SW 1271 (cell line): ENCODE measurements at regions not wholly inside any gene's neighbourhood (a gene's known extent, or its start where the extent isn't known, plus 50 kb on each side); places are given as distances from the start of the nearest gene placed in this dataset.

ENCODE experiments used
- DNase-seq, 2 experiments: peaks; one replicate each; lab custom pipeline; 2025; lab: John Stamatoyannopoulos, UW

- no peak for DNase-seq
These were observed 257.5 kb downstream of the IPMK start for GRCh38 chr10:58010073-58010702.

DNA sequence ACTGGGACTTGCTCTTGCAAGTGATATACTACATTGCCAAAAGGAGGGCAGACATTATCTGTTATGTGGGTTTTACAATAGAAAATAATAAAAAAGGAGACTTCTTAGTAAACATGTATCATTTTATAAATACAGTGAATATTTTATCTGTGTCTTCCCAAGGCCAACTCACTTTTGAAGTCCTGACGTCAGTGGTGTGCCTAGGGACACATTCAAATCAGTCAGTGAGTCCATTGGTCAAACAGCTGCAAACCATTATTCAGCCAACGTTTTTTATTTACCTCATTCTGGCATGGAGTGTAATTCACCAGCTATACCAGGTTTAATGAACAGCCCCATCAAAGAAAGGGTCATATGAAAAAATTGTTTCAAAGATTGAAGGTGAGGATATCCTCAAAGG is 263.7 kb downstream of the IPMK start:
- no peak for DNase-seq

DNA sequence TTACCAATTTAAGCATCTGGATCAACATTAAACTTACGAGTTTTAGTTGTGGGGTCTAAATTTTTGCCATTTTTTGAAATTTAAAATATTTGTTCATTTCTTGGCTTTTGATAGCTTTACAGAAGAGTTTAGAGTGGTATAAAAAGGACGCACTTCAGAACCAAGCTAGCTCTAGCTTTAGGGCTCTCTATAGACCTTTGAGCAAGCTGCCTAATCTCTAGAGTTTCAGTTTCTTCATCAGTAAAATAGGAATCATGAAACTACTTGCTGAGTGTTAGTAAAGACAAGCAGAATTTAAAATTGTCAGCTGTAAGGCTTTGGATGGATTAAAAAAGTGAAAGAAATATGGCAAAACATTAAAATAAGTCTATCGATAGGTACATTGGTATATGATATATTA is 266.5 kb downstream of the IPMK start:
- DNase-seq: no peak

DNA sequence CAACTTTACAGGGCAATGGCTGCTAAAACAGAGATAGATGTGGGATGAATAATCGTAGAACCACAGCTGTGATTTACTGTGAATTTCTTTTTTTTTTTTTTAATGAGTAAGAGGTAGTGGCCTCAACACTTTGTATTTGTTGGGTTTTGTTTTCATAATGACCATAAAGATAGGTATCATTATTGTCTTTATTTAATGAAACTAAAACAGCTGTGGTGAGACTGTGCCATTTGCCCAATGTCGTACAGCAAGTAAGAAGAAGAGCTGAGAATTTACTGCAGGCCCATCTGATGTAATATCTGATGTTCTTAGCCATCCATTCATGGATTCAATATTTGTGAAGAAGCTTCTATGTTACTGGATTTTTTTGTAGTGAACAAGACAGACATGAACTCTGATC is 271.2 kb downstream of the IPMK start:
- DNase-seq: no peak

DNA sequence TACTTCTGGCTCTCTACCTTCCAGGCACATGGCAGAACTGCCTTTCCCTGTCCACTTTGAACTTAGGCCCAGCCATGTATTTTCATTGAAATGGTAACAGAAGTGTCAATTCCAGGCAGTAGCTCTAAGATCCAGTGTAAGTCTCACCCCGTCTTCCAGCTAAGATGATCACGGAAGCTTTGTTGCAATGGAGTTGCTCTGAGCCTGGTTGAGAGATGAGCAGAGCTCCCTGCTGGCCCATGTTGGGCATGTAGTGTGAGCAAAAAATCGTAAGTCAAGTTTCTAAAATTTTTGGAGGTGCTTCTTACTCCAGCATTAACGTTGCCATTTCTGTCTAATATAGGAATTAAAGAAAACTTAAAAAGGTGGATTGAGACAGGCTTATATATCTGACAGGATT is 274.4 kb downstream of the IPMK start:
- no peak for DNase-seq

DNA sequence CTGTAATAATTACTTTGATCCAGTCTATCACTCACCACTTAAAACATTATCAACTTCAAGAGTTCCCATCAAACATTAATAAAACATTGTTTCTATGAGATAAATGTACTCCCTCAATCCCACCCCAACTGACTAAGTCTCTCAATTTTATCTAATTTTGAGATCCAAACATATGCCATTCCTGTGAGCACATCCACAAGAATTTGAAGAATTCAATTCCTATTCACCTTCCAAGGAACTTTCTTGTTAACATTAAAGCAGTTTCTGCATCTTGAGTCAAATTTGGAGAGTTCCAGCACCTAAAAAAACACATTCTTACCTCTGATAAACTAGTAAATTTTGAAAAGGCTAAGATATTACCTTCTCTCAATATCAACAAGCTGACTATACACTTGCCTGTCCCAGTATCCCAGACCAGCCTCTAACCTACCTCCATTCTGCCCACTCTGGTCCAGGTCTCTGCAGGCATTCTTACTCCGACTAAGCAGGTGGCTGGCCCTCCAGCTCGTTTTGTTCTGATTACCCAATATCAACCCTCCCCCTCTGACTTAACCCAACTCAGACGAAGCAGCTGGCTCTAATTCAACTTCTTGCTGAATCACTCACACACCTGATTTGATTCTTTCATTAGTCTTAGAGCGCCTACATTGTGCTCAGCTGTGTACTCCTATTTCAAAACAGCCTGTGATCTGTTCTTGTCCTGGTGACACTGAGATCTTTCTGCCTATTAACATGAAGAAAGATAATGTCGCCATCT is 275.2 kb downstream of the IPMK start:
- peak in 1 of 2 experiments; percentile 29 for DNase-seq

- DNase-seq: no peak
These were observed 278.7 kb downstream of the IPMK start for GRCh38 chr10:57988964-57989363.

DNA sequence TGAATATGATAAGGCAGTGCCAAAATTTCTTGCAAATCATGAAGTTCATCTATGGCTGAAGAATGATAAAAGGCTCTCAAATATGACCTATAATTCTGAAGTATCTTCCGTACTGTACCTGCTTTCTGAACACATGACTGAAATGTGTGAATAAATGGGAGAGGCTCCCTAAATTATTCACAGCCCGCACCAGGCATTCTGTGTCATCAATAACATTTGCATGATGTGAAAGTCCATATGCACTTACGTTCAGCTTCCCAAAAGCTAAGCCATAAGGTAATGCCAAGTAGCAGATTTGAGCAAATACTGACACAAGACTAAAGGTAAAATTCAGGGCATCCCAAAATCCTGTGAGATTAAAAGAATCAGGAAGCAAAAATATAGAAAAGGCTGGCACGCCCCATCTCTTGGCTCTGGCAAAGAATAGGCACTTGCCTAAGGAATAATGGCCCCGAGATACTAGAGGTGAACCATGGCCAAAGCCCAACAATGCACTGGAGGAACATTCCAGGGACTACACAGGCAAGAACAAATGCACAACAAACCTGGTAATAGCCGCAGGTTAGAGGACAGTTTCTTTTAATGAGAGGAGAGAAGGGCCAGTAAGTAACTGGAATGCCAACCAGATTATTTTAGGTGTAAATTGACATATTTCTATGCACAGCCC is 280.5 kb downstream of the IPMK start:
- DNase-seq: no peak

DNA sequence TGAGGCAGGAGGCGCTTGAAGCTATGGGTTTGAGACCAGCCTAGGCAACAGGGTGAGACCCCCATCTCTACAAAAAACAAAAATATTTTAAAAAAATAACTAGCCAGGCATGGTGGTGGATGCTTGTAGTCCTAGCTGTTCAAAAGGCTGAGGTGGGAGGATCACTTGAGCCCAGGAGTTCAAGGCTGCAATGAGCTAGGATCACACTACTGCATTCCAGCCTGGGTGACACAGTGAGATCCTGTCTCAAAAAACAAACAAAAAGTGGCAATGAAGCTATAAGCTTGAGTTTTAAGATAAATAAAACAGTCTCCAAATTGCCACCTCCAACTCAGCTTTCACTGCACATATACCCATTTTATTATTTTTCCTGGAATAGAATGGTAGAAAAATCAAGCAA is 281.3 kb downstream of the IPMK start:
- DNase-seq: no peak

DNA sequence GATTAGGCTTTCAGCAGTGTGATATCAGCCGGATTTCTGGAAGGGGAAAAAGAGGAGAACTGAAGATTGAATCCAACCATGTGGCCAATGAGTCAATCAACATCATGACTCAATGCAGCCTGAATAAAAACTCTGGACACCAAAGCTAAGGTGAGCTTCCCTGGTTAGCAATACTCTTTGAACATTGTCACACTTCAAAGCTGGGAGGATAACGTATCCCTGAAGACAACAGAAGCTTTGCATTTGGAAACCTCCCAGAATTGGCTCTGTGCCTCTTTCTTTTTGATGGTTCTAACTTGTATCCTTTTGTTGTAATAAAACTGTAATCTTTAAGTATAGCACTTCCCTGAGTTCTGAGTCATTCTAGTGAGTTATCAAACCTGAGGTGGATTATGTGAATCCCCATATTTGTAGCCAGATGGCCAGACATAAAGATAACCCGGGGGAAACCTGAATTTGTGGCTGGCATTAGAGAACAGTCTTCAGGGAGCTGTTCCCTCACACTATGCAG is 284.4 kb downstream of the IPMK start:
- DNase-seq: no peak

GRCh38 chr10:57982091-57982490 is 285.6 kb downstream of the IPMK start:
- no peak for DNase-seq

GRCh38 chr10:57979956-57980355 is 287.7 kb downstream of the IPMK start:
- DNase-seq: no peak

GRCh38 chr10:57979491-57979890 is 288.2 kb downstream of the IPMK start:
- DNase-seq: no peak

- DNase-seq: no peak
These were observed 290.4 kb downstream of the IPMK start for GRCh38 chr10:57977262-57977661.

DNA sequence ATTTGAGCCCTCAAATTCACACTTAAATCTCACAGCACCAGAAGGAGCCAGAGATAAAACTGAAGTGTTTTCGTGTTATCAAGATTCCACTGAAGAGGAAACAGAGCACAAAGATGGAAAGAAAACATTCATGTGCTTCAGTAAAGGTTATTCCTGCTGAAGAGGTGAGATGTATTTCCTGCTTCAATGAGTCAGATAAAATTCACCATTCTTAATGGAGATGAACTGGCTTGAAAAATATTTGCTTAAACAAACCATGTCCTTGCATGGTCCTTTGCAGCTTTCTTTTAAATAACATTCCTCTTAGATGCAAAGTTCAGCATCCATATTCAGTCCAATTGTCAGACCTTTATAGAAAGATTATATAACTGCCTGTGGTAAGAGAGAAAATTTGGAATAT is 294.2 kb downstream of the IPMK start:
- peak in 1 of 2 experiments; percentile 1 for DNase-seq

- DNase-seq: no peak
These were observed 294.9 kb downstream of the IPMK start for GRCh38 chr10:57972783-57973182.

DNA sequence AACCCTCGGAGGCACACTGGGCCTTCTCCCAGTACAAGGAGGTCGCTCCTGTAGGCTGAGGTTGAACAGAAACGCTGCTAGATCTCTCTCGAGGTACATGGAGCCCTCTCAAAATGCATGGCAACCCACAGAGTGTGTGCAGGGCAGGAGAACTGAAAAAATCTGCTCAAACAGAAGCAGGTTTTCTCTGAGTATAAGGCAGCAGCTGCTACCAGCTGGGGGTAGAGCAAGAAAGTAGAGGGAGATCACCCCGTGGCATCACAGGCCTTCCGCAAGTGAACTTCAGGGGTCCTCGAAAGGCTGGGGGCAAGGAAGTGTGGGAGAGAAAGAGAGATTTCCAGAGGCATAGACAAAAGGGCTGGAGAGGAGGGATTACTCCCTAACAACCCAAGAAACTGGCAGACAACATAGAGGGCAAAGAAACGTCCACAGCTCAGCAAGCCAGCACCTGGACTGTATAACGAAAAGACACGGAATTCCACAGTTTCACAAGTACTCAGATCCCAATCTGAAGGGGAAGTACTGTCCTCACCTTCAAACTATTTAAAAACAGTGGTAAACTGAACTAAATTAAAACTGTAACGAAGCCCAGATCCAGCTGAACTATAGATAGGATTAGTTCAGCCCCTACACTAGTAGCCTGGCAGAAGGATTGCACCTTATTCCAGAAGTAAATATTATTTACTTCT is 299.2 kb downstream of the IPMK start:
- no peak for DNase-seq

GRCh38 chr10:57964351-57964750 is 303.3 kb downstream of the IPMK start:
- no peak for DNase-seq

DNA sequence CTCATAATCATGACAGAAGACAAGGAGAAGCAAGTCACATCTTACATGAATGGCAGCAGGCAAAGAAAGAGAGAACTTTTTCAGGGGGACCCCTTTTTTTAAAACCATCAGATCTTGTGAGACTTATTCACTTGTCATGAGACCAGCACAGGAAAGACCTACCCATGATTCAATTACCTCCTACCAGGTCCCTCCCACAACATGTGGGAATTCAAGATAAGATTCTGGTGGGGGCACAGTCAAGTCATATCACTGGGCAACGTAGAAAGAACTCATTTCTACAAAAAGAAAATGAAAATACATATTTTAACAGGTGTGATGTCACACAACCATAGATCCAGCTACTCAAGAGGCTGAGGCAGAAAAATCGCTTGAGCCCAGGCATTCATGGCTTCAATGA is 304.1 kb downstream of the IPMK start:
- DNase-seq: no peak

DNA sequence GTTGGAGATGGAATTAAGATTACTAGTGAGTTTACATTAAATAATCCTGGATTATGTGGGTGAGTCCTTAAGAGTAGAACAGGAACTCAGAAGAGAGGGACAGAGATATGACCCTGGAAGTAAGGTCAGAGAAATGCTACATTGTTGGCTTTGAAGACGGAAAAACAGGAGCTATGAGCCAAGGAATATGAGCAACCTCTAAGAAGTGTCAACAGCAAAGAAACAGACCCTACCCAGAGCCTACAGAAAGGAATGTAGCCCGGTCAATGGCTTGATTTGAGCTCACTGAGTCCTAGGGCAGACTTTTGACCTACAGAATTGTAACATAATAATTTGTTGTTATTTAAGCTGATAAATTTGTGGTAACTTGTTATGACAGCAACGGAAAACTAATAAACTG is 304.9 kb downstream of the IPMK start:
- no peak for DNase-seq

GRCh38 chr10:57961487-57961886 is 306.2 kb downstream of the IPMK start:
- DNase-seq: no peak

GRCh38 chr10:57960406-57960805 is 307.3 kb downstream of the IPMK start:
- DNase-seq: no peak
